DMS 273 treated with DMSO at 0.1 percent for 48 hours (cell line): ENCODE measurements at regions not wholly inside any gene's neighbourhood (a gene's known extent, or its start where the extent isn't known, plus 50 kb on each side); places are given as distances from the start of the nearest gene placed in this dataset.
"Not testable (repeated sequence)": the region's sequence is repeated elsewhere in the genome, so short reads cannot be mapped to it uniquely, and the experiment has no call there.

Source experiments
- DNase-seq: peaks from one replicate; lab custom pipeline; 2025; lab: John Stamatoyannopoulos, UW

DNA sequence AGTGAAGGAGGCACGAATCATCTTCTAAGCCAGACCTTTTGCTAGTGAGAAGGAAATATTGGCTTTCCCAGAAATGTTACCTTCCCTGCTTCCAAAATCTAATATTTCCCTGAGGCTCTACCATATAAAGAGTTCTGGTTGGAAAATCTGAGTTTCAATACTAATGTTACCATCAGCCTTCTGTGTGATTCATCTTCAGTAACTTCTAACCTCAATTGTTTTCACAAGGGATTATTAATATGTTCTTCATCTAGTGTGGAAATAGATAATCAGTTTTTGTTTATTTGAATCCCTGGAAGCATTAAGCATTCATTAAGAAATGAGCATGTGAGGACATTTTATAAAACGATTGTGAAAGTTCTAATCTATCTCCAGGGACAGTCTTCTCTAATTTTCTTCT, 720.9 kb downstream of the AACS start:
- DNase-seq = no peak

DNA sequence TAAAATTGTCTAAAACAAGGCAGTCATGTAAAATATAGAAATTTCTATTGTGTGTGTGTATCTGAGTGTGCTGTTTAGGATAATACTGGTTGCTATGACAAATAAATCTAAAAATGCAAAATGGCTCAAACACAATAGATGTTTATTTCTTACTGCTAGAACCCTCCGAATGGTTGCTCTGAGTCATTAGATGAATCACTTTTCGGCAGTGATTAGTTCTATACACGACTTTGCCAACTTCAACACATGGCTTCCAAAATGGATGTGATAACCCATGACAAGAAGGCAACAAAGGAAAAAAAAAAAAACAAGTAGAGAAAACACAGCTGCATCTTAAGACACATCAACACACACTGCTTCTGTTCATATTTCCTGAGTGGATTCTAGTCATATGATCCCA, 729.2 kb downstream of the AACS start:
- no peak for DNase-seq

DNA sequence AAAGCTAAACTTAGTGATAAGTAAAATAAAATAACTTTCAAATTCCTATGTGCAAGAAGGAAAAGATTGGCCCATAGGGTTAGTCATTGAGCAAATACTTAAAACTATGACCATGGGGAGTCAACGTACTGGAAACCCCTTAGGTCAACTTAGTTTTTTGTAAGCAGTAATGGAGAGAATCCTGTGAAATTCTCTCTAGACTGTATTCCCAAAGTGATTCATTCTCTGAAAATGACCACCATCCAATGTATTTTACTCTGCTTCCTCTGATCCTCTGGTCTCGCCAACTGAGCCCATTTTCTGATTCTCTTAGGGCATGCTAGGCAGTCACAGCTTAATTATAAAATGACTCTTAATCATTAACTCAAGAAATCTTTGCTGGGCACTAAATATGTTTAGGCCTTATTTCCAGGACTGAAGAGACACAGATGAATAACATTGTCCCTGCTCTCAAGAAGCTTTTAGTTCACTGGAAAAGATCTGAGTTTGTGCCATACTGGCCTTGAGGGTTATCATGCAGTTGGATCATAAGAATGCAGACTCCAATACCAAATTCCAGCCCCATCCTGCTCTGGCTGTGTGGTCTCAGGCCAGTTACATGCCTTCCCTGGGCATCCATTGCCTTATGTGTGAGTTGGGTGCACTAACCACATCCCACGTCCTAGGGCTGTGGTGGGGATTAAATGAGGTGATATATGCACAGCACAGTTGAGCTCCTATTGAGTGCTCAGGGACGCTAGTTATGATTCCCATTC, 732.4 kb downstream of the AACS start:
- no peak for DNase-seq

DNA sequence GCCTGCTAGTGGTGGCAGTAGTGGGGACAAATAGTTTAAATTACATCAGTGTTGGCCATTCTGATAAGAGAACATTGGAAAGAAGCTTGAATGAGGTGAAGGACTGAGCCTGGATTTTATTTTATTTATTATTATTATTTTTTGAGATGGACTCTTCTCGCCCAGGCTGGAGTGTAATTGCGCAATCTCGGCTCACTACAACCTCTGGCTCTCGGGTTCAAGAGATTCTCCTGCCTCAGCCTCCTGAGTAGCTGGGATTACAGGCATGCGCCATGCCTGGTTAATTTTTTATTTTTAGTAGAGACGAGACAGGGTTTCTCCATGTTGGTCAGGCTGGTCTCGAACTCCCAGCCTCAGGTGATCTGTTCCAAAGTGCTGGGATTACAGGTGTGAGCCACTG, 739.4 kb downstream of the AACS start:
- DNase-seq = no peak

DNA sequence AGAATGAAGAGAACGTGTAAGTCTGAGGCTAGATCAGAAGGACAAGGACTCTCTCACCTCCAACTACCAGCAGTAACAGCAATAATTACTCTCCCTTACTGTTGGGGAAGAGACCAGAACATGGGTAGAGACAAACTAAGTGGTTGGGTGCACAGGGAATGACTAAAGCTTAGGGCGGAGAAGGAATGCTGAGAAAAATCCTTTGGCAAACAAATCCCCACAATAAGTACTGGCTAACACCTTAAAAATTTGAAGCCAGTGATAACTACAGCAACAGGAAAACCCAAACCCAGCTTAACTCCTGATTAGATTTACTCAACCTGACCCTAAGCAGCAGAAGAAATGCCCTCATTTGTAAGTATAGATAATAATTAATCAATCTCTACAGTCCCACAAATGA, 759.0 kb downstream of the AACS start:
- no peak for DNase-seq

DNA sequence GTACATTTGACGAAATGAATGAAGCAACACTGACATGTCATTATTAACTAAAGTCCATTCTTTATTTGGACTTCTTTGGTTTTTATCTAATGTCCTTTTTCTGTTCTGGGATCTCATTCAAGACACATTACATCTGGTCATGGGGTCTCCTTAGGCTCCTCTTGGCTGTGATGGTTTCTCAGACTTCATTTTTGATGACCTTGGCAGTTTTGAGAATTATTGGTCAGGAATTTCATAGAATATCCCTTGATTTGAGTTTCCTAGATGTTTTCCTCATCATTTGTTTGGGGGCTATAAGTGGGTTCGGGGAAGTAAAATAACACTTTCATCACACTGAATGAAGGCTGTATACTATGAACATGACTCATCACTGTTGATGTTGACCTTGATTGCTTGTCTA, 770.6 kb downstream of the AACS start:
- DNase-seq = no peak

DNA sequence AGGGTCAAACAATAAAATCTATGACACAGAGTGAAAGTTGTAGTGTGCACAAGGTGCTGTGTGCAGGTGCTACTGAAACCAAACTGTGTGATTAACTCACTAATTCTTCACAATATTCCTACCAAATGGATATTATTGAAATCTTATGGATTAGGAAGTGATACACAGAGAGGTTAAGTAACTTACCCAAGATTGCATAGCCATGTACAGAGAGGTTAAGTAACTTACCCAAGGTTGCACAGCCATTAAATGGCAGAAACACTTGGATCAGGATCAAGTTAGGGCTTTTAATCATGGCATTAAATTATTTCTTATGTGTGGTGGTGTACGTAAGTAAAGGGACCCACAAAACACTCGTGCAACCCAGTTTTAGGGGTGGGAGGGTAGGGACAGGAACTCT, 771.4 kb downstream of the AACS start:
- DNase-seq = no peak

DNA sequence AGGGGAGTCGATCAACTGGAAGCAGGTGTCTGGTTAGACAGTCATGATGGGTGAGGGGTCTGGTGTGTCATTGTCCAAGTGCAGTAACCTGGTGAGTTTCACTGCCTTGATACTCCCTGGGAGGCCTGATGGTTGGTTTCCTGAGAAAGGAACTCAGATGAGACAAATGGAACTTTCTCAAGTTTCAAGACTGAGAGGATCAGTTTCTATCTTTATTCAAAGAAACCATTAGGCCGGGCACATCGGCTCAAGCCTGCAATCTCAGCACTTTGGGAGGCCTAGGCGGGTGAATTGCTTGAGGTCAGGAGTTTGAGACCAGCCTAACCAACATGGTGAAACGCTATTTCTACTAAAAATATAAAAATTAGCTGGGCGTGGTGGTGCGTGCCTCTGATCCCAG, 776.1 kb downstream of the AACS start:
- DNase-seq = no peak

DNA sequence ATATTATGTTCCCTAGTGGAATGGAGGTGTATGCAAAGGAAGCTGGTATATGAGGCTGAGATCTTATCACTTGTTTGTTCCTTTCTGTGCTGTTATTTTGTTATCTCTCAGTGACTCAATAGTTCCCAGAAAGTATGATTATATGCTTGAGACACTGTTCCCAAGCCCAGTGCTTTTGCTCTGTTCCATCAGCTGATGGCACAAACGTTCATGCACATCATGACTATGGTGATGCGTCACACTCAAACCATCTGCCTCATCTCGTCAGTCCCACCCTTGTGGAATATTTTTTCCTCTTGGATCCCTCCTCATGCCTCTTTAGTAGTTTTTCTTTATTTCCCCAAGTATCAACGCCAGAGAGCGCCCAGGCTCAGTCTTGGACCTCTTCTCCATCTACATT, 786.9 kb downstream of the AACS start:
- no peak for DNase-seq

DNA sequence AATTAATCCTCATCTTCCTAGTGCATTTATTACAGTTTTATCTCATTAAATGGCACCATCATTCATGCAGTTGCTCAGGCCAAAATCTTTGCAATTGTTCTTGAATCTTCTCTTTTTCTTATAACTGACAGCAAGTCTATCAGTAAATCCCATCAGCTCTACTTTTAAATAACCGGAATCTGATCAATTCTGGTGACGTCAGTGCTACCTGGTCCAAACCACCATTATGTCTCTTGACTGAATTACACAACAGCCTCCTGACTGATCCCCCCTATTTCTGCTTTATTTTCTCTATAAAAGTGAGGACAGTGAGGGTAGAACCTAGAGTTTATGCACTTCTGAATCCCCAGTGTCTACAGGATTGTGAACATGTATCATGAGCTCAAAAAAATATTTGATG, 787.4 kb downstream of the AACS start:
- no peak for DNase-seq

DNA sequence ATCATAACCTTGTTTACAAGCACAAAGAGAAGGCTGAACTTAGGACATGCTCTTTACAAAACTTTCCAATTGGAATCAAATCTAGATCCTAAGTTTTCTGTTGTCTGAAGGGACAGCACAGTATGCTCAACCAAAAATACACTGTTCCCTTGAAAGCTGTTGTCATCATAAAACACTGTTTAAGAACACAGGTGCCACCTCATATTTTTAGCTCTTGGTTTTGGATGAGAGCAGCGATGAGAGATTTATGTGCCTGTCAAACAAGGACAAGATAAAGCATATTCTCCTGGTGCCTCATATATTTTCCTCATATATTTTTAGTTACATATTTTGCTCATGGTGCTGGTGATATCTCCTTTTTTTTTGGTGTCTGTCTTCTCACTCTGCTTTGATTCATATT, 788.4 kb downstream of the AACS start:
- DNase-seq = no peak

DNA sequence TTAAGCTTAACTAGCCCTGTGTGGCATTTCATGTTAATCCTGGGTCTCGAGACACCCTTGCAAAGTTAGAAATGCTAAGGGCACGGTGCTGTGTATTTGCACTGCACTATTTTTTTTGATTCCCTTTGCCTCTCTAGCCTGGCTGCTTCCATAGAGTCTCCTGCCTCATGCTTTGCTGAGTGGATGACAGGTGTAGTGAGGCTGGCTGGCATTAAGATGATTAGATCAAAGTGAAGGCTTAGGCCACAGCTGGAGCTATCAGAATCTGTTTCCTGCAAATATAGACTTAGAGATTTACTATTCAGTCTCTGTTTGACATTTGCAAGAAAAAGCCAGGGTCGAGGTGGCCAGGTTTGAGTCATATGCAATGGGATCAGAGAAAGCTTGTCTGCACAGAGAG, 791.1 kb downstream of the AACS start:
- no peak for DNase-seq

DNA sequence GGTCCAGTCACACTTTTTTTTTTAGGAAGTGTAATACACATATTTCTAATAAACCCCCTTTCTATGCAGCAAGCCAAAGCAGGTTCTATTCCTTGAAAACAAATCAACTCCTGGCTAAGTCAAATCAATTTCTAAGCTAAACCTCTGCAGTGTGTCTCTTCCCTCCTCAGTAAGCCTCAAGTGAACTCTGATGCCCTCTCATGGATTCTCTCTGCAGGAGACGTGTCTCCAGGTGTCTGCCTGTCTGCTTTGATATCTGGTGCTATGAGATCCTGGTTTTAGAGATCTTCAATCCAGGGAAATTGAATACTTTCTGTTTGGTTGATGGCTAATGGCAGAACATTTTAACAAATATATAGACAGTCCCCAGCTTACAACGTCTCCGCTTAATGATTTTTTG, 791.7 kb downstream of the AACS start:
- no peak for DNase-seq

DNA sequence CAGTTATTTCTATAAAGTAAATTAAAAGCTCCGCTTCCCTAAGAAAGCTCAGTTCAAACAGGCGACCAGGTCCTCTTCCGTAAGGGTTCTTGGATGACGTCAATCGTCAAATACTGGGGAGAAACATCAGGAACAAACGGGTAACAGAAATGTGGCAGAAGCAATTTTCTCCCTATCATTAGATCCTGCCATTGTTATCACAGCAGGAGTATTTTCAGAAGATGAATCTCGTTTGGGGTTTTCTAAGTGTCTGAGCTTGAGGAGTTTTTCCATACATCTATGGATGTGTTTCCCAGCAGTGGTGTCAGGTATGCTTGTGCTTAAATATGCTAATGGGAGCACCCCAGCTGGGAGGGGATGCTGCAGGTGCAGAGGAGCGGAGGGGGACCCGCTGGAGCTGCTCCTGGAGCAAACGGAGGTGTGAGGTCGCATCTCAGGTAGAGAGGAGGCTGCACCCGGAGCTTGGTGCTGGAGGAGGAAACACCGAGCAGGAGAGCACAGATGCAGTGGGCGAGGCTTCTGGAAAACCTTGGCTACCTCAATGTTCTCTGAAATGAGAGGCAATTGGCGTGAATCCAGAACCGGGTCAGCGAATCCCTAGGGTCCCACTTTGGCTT, 795.5 kb downstream of the AACS start:
- no peak for DNase-seq

DNA sequence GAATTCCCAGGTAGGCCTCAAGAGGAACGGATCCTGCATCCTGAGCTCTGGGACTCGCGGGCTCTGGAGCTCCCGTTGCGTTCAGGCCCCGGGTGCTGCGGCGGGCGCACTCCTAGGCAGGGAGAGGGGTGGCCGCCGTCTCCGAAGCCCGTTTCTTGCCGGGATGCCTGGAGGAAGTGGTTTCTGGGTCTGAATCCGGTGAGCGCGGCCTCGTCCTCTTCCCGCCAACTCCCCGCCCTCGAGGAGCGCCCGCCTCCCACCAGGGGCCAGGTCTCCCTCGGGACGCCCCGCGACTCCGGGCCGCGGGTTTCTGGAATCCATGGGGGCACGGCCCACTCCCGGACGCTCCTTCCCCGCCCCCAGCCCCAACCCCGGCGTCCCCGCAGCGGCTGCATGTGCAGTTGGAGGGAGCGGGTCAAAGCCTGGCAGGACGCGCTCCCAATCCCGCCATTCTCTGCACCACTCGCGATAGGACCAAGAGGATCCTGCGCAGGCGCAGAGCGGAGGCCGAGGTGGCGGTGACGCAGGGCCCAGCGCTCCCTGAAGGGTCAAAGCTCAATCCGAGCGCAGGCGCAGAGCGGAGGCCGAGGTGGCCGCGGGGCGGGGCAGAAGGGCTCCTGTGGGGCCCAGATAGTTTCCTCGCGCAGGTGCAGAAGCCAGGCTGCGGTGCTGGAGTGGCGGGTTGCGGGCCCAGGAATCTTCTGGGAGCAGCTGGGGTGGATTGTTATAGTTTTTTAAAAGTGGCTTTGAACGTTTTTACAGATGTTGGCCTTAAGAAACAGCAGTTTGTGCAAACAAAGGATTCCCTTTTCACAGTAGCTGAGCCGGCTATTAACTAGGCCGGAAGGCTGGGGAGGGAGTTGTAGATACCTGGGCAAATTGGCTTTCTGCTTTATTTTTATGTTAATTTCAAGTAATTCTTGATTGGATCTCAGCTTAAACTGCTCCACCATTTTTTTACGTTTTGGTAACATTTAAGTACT, 796.4 kb downstream of the AACS start:
- no peak for DNase-seq

DNA sequence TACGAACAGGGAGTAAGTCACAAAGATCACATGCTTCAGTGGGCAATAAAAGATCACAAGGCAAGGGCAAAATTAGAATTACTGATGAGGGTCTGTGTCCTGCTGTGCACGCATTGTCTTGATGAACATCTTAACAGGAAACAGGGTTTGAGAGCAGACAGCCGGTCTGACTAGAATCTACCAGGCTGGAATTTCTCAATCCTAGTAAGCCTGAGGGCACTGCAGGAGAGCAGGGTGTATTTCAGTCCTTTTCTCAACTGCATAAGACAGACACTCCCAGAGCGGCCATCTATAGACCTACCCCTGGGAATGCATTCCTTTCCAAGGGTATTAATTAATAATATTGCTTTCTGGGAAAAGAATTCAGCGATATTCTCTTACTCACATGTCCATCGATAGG, 800.0 kb downstream of the AACS start:
- DNase-seq = not testable (repeated sequence)

DNA sequence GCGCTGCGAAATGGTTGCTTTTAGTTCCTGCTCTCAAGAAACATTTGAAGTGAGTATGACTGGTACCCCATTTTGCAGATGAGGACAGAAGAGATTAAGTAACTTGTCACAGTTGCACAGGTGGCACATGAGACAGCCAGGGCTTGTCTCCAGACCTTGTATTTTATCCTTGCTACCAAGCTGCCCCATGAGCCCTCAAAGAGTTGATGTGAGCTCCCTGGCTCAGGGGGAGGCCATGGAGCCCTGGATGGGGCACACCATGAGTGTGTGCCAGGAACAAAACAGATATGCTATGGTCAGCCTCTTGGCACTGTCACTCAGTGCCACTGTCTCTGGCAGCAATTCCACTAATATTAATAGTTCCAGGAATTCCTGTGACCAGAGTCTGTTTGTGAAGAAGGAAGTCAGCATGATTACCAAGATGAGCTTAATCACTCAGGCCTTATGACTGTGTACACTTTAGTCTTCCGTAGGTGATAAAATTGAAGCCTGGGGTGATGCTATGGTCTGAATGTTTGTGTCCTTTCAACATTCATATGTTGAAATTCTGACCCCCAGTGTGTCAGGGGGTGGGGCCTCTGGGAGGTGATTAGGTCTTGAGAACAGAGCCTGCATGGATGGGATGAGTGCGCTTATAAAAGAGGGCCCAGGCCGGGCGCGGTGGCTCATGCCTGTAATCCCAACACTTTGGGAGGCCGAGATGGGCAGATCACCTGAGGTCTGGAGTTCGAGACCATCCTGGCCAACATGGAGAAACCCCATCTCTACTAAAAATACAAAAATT, 806.8 kb downstream of the AACS start:
- DNase-seq = no peak

DNA sequence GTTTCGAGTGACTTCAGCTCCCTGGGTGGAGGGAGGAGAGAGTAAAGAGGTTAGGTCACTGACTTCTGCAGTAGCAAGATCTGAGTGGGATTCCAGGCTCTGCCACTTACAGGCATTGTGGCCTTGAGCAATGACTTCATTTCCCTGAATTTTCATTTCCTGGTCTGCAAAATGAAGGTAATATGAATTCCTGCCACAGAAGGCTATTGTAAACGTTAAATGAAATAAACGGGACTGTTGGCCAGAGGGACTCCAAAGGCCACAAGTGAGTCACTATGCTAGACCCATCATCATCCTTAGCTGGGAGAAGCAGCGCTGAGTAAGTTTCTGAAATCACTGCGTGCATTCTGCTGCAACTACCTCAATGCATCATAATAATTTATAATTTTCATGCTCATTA, 807.8 kb downstream of the AACS start:
- DNase-seq = no peak

DNA sequence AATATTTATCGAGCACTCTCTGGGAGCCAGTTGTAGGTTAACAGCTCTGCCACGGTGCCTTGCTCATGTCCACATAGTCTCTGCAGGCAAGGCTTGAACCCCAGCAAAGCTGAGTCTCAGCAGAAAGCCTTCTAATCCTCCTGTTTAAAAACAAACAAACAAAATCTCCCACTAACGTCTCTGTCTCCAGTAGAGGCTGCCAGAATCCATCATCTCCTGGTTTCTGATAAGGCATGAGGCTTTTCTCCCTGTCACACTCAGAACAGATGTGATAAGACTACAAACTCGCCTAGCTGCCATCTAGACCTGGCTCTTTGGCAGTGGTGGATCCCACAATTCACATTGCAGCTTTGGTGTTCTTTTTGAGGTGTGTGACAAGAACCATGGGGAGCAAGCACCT, 813.2 kb downstream of the AACS start:
- DNase-seq = no peak

DNA sequence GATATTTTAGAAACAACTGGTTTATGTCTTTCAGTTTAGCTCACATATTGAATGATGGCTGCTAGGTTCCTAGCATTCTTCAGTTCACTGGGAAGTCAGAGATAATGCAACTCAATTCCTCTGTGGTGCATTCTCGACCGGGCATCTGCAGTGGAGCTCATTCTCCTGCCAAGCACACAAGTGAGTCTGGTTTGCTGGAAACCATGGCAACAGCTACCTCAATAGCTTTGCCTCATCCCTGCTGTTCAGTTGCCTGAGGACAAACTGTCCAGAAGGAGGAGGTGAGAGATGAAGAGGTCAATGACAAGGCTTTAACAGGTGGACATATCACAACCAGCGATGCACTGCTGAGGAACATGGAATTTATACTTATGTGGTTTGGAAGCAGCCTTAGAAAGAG, 816.9 kb downstream of the AACS start:
- no peak for DNase-seq

DNA sequence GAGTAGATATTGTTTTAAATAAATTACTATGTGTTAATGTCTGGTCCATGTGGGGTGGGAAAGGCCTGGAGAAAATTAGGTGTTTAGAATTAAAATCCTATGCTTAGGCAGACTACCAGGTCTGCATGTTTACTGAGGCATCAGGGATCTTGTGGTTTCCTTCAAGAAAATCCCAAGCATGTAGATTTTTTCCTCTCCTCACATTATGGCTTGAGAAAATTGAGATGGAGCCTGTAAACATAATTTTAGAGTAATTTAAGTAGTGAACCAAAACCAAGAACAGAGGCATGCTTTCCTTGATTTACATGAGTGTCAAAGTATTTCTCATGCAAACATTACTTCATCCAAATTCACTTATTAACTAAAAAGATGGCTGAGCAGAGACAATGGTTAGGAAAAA, 823.7 kb downstream of the AACS start:
- DNase-seq = no peak

DNA sequence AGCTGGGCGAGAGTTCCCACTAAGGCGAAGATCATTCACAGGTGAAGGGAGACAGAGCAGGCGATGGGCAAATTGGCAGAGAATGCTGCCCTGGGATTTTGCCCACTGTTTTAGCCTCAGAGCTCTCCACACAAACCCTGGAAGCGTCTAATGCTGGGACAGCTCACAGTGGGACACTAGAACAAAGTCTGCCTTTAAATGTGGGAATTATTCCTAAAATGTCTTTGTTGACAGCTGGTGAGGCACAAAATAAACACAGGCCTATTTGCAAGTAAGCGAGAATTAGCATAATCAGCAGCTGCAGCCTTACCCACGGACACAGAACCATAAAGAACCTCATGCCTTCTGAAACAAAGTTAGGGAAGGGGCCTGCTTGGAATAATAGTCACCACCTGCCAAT, 824.5 kb downstream of the AACS start:
- DNase-seq = peak; percentile 6
